CD1c-positive myeloid dendritic cell (primary cell): ENCODE measurements at regions not wholly inside any gene's neighbourhood (a gene's known extent, or its start where the extent isn't known, plus 50 kb on each side); places are given as distances from the start of the nearest gene placed in this dataset.
"Not testable (repeated sequence)": the region's sequence is repeated elsewhere in the genome, so short reads cannot be mapped to it uniquely, and the experiment has no call there.

Source experiments
- DNase-seq: peaks from one replicate; pipeline ENCODE4 v3.0.0-alpha.2; 2016; ENCODE audit errors: extremely low spot score

DNA sequence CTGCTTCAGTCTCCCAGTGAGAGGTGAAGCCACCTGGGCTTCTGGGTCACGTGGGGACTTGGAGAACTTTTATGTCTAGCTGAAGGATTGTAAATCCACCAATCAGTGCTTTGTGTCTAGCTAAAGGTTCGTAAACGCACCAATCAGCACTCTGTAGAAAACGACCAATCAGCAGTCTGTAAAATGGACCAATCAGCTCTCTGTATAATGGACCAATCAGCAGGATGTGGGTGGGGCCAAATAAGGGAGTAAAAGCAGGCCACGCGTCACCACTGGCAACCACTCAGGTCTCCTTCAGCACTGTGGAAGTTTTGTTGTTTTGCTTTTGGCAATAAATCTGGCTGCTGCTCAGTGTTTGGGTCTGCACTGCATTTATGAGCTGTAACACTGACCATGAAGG is 69.1 kb upstream of the NREP start:
- no peak for DNase-seq

- no peak for DNase-seq
Measured at GRCh38 chr5:111820072-111820471, 63.1 kb upstream of the NREP start.

- not testable (repeated sequence) for DNase-seq
Measured at GRCh38 chr5:111819028-111819427, 62.0 kb upstream of the NREP start.

GRCh38 chr5:111813537-111813936 is 56.5 kb upstream of the NREP start:
- DNase-seq: peak; percentile 17

DNA sequence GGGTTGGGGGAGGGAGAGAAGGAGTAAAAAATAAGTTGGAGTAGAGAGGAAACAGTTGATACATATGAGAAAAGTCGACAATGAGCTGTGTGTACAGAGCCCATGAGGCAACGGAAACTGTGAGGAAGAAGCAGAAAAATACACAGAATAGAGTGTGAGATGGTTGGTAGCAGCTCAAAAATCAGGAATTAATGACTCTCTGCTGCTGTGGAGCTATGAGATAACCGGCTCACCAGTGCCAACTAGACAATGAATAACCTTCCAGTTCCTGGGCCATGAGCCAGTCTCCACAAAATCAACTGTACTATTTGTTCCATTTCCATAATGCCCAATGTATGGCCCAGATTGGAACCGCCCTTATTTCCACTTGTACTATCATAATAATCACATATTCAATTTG is 53.1 kb upstream of the NREP start:
- no peak for DNase-seq
